ENCODE measurements at regions not wholly inside any gene's neighbourhood (a gene's known extent, or its start where the extent isn't known, plus 50 kb on each side); places are given as distances from the start of the nearest gene placed in this dataset.

GRCh38 chr10:109587366-109587765 lies 335.9 kb downstream of the XPNPEP1 start:
- TF ChIP-seq ETV6 (CRISPR knock-in tag; IDR thresholded peaks at IDR 0.05), result no peak
- TF ChIP-seq, protein P1, sequence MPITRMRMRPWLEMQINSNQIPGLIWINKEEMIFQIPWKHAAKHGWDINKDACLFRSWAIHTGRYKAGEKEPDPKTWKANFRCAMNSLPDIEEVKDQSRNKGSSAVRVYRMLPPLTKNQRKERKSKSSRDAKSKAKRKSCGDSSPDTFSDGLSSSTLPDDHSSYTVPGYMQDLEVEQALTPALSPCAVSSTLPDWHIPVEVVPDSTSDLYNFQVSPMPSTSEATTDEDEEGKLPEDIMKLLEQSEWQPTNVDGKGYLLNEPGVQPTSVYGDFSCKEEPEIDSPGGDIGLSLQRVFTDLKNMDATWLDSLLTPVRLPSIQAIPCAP (CRISPR knock-in tag; IDR thresholded peaks at IDR 0.05), result no peak
- TF ChIP-seq RORB (CRISPR knock-in tag; IDR thresholded peaks at IDR 0.05), result no peak
- TF ChIP-seq USF2 (CRISPR knock-in tag; IDR thresholded peaks at IDR 0.05), result no peak
- TF ChIP-seq ESRRA (CRISPR knock-in tag; IDR thresholded peaks at IDR 0.05; ENCODE audit: borderline replicate concordance), result no peak
- TF ChIP-seq, protein P2, sequence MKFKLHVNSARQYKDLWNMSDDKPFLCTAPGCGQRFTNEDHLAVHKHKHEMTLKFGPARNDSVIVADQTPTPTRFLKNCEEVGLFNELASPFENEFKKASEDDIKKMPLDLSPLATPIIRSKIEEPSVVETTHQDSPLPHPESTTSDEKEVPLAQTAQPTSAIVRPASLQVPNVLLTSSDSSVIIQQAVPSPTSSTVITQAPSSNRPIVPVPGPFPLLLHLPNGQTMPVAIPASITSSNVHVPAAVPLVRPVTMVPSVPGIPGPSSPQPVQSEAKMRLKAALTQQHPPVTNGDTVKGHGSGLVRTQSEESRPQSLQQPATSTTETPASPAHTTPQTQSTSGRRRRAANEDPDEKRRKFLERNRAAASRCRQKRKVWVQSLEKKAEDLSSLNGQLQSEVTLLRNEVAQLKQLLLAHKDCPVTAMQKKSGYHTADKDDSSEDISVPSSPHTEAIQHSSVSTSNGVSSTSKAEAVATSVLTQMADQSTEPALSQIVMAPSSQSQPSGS (CRISPR knock-in tag; IDR thresholded peaks at IDR 0.05; ENCODE audit: borderline replicate concordance, low read depth), result no peak
- TF ChIP-seq PREB (CRISPR knock-in tag; IDR thresholded peaks at IDR 0.05; ENCODE audit: borderline replicate concordance), result no peak
- TF ChIP-seq MAX (CRISPR knock-in tag; IDR thresholded peaks at IDR 0.05), result no peak
- no peak for TF ChIP-seq ELF4 (CRISPR knock-in tag; IDR thresholded peaks at IDR 0.05; ENCODE audit: low read depth)
- TF ChIP-seq CTCF (IDR thresholded peaks at IDR 0.05), result no peak

All from WTC11 (cell line).